ENCODE measurements at regions not wholly inside any gene's neighbourhood (a gene's known extent, or its start where the extent isn't known, plus 50 kb on each side); places are given as distances from the start of the nearest gene placed in this dataset.

GRCh38 chrX:5054852-5055251 is 1173.8 kb downstream of the NLGN4X start:
- TF ChIP-seq CTCF (conservative IDR thresholded peaks at IDR 0.05; ENCODE audit: low read depth, low read length) (no peak), POLR2A (IDR thresholded peaks at IDR 0.05; ENCODE audit: low read depth, low read length) (no peak)

All from IMR-90 (cell line).